Fibroblast of skin of left quadriceps (primary cell): ENCODE measurements at regions not wholly inside any gene's neighbourhood (a gene's known extent, or its start where the extent isn't known, plus 50 kb on each side); places are given as distances from the start of the nearest gene placed in this dataset.

Experiments used
- DNase-seq, 2 experiments: peaks; one replicate each; pipeline ENCODE4 v3.0.0-alpha.2; 2013; ENCODE audit warnings: low read depth in 2 of 2

GRCh38 chr15:62608369-62608768 is 434.2 kb upstream of the TPM1 start:
- no peak for DNase-seq

- no peak for DNase-seq
Observed at GRCh38 chr15:62610265-62610869, 432.2 kb upstream of the TPM1 start.

- DNase-seq = no peak
Observed at GRCh38 chr15:62611002-62611401, 431.5 kb upstream of the TPM1 start.

- no peak for DNase-seq
Observed at GRCh38 chr15:62612183-62612733, 430.3 kb upstream of the TPM1 start.

GRCh38 chr15:62612771-62613170 is 429.8 kb upstream of the TPM1 start:
- DNase-seq = no peak

- no peak for DNase-seq
Observed at GRCh38 chr15:62616746-62617145, 425.8 kb upstream of the TPM1 start.

- no peak for DNase-seq
Observed at GRCh38 chr15:62617741-62618140, 424.8 kb upstream of the TPM1 start.

GRCh38 chr15:62618432-62618831 is 424.1 kb upstream of the TPM1 start:
- peak; percentile 84 for DNase-seq

- DNase-seq = no peak
Observed at GRCh38 chr15:62618846-62619504, 423.6 kb upstream of the TPM1 start.

- DNase-seq = peak; percentile 42 to 48
Observed at GRCh38 chr15:62619526-62619925, 423.0 kb upstream of the TPM1 start.

- no peak for DNase-seq
Observed at GRCh38 chr15:62622775-62623174, 419.8 kb upstream of the TPM1 start.

GRCh38 chr15:62624547-62625378 is 417.8 kb upstream of the TPM1 start:
- DNase-seq = peak; percentile 84 to 86

GRCh38 chr15:62625429-62626033 is 417.0 kb upstream of the TPM1 start:
- DNase-seq = peak; percentile 95

GRCh38 chr15:62626903-62627302 is 415.6 kb upstream of the TPM1 start:
- no peak for DNase-seq

GRCh38 chr15:62631076-62631724 is 411.3 kb upstream of the TPM1 start:
- DNase-seq = no peak

- no peak for DNase-seq
Observed at GRCh38 chr15:62636823-62637573, 405.5 kb upstream of the TPM1 start.

- no peak for DNase-seq
Observed at GRCh38 chr15:62637574-62637897, 405.0 kb upstream of the TPM1 start.

- no peak for DNase-seq
Observed at GRCh38 chr15:62637950-62638619, 404.5 kb upstream of the TPM1 start.

- no peak for DNase-seq
Observed at GRCh38 chr15:62639432-62639831, 403.1 kb upstream of the TPM1 start.

- no peak for DNase-seq
Observed at GRCh38 chr15:62639906-62640605, 402.5 kb upstream of the TPM1 start.
